GDM1 (cell line): ENCODE measurements at regions not wholly inside any gene's neighbourhood (a gene's known extent, or its start where the extent isn't known, plus 50 kb on each side); places are given as distances from the start of the nearest gene placed in this dataset.

Experiments
- DNase-seq: peaks from one replicate; lab custom pipeline; 2025; lab: John Stamatoyannopoulos, UW

DNA sequence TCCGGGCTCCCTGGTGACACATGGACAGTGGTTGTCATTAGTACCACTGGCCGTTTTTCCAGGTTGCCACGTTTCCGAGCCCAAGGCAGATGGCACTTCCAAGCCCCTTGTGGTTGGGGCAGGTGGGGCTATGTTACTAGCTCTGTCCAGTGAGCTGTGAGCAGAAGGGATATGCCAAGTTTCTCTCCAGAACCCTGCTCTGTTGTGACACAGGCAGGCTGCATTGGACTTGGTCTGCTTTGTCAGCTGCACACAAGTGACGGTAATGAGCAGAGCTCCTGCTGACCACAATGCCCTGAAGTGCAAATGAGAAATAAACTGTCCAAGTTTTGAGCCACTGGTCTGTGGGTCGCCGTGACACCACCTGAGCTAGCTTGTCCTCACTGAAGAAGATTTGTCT is 118.8 kb downstream of the GYPC start:
- no peak for DNase-seq

GRCh38 chr2:126775300-126775985 is 119.5 kb downstream of the GYPC start:
- no peak for DNase-seq

- no peak for DNase-seq
Observed at GRCh38 chr2:126776255-126776654, 120.3 kb downstream of the GYPC start.

DNA sequence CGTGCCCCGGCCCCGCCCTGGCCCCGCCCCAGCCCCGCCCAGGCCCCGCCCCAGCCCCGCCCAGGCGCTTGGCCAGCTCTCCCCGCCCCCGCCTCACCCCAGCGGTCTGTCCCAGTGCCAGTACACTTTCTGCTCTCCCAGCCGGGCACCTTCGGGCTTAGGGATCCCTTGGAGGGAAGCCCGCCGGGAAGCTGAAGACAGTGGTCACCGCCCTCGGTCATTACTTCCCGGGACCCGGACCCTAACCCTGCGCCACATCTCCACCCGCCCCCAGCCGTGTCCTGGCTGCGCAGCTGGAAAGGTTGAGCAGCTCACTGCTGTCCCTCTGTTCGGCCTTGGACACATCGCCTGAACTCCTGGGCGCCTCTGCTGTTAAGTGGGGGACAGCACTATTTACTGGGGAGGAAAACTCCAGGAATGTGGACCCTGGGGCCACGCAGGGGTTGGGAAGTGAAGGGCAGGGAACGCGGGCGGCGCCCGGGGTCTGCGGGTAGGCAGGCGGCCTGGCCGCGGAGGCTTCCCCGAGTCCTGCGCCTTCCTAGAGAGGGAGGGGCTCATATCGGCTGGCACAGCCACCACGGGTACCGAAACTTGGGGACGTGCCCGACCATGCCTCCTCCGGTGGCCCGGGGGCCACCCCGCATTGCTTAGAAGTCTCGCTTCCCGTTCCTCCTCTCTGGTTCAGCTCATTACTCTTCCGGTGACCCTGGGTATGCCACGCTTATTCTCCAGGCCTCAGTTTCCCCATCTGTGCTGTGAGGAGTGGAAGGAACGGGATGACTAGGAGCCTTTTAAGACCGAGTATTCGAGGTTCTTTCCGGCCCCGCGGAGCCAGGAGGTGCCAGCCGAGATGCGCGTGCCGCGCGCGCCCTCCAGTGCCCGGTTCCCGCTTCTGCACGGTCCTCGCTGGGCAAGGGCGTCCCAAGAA is 121.0 kb downstream of the GYPC start:
- DNase-seq = peak; percentile 74

- DNase-seq = no peak
Observed at GRCh38 chr2:126777620-126777978, 121.1 kb upstream of the TEX51 start.

DNA sequence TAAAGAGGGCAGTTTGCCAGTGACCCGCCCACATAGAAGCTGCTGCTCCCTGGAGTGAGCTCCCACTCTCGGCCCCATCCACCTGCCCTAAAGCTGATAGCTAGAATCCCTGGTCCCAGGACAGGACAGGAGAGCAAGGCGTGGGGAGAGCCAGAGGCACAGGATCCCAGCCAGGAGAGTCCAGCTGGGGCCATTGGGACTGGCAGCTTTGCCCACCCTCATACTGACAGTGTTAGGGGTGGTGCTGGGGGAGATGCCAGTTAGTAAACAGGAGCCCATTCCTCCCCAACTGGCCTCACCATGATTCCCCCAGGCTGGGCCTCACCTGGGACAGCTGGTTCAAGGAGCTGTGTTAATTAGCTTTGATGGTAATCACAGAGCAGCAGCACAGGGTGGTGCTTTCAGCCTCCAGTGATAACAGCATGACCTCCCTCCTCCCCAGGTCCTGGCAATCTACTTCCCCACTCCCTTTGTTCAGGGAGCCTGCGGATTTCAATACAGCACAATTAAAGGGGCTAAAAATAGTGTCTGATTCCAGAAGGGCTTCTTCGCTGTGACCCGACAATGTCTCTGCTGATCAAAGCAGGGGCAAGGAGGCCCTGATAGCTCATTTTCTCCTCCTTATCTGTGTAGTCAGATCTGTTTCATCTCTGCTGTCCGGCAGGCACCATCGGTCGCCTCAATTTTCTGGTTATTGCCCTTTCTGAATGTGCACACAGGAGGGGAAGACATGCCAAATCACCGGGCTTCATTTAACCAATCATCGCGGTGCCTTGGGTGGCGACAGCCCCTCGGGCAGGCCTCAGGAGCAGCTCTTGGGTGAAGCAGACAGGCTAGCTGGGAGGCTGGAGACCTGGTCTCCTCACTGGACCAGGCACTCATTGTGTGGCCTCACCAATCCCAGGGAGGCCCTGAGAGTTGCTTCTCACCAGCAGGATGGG is 119.9 kb upstream of the TEX51 start:
- no peak for DNase-seq

GRCh38 chr2:126781206-126781605 is 117.5 kb upstream of the TEX51 start:
- no peak for DNase-seq

- DNase-seq = no peak
Observed at GRCh38 chr2:126781806-126782205, 116.9 kb upstream of the TEX51 start.

GRCh38 chr2:126782648-126783047 is 116.0 kb upstream of the TEX51 start:
- DNase-seq = no peak

DNA sequence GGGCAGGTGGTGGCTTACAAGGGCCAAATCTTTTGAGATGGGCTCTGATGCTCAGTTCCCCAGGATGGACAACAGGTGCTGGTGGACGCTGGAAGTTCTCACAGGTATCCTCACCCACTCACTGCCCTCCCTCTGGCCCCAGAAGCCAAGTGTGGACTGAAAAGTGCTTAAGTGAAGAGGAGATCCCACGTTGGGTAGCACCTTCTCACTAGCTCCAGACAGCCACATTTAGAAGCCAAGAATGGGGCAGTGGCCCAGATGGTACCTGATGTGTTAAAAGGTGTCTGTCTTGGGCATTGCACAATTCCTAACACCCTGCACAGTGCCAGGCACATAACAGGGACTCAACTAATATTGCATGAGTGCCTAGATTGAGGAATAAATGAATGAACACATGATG is 115.3 kb upstream of the TEX51 start:
- DNase-seq = no peak

GRCh38 chr2:126784045-126784444 is 114.6 kb upstream of the TEX51 start:
- DNase-seq = no peak

GRCh38 chr2:126784621-126785020 is 114.1 kb upstream of the TEX51 start:
- no peak for DNase-seq

- no peak for DNase-seq
Observed at GRCh38 chr2:126785236-126785635, 113.5 kb upstream of the TEX51 start.

DNA sequence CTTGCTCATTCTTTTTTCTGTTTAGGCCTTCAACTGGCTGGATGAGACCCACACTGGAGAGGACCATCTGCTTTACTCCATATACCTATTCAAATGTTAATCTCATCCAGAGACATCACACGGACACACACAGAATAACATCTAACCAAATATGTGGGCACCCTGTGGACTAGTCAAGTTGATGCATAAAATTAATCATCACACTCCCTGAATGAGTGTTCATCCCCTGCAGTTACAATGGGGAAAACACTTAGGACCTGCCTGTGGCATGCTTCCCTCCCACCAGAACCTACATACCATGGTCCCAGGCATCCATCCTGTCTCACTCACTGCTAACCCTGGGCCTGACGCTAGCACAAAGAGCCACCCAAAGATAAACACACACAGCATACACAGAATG is 112.8 kb upstream of the TEX51 start:
- no peak for DNase-seq

DNA sequence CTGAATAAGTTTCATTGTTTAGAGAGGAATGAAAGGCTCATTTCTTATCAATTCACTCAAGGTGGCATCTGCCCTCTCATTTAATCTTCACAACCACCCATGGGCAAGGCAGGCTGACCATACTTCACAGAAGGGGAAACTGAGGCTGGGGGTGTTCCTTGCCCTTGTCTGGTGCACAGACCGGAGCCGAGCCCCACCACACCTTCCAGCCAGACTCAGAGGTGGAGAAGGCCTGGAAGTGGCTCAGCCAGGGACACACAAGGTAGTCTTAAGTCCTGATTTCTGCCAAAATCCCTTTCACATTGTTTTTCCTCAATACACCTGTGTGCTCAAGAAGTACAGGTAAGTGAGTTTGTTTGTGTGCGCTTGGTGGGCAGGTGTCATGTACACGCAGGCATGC is 111.9 kb upstream of the TEX51 start:
- no peak for DNase-seq

DNA sequence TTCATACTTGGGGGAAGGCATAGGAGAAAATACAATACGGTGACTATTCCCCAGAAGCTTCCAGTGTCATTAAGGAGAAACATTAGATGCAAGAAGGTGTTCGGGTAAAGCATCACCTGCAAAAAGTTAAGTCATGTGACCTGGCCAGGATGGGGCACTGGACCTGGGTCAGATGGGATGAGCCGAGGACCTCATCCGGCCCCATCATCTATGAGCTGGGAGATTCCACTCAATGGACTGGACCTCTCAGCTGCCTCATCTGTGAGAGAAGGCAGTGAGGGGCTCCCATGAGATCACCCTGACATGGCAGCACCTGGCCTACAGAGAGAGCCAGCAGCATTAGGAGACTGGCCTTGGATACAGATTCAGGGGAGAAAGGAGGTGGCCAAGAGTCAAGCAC is 111.4 kb upstream of the TEX51 start:
- no peak for DNase-seq

DNA sequence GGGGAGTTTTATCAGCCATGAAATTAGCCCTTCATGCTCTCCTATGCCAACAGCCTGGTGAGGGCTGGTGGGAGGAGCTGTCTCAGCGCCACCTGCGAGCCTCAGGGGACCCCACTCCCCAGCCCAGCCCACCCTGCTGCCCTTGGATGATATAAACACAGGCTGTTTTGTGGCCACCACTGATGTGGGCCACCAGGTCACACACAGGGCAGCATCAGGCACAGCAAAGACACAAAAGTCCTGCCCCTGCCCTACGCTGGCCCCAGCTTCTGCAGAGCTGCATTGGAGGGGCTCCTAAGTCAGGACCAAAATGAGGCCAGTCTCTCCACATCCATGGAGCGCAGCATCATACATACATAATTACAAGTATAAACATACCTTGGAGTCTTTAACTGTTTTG is 110.6 kb upstream of the TEX51 start:
- no peak for DNase-seq

DNA sequence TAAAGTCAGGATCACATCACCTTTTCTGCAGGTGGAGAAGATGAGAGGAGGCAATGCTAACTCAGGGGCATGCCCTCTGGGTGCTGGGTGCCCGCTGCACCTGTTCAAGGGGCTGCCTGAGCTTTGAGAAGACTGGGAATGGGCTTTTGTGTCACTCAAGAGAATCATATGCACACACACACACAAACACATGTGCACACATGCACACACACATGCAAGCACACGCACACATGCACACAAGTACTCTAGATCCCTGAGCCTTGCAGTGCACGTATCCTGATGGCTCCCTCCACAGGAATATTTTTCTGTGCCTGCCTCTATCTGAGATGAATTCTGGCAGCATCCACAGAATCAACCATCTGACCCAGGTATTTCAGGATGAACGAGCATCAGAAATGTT is 110.0 kb upstream of the TEX51 start:
- DNase-seq = no peak

DNA sequence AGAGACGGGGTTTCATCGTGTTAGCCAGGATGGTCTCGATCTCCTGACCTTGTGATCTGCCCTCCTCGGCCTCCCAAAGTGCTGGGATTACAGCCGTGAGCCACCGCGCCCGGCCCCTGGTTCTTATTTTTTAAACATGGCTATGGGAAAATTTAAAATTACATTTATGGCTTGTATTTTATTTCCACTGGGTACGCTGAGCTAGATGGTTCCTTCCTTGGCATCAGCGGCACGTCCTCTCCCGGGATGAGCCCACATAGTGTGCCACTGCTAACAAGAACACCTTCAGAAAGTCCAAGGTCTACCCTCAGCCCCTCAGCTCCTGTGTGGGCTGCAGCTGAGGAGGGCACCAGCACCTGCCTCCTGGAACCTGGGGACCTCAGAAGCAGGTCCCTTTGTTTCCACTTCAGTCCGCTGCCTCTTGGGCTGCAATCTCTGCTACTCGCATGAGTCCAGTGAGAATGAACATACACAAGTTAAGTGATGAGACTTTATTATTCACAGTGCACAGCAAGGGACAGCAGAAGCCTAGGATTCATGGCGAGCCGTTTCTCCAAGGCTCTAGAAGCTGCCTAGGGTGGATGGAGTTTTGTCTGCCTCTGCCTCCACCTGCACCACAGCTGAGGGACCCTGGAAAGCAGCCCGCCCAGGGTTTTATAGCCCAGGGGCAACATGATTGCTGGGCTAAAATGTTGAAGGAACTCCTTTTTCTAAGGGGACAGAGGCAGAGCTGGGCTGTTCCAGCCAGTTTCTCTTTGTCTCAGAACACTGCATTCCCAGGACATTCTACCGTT is 107.5 kb upstream of the TEX51 start:
- no peak for DNase-seq

DNA sequence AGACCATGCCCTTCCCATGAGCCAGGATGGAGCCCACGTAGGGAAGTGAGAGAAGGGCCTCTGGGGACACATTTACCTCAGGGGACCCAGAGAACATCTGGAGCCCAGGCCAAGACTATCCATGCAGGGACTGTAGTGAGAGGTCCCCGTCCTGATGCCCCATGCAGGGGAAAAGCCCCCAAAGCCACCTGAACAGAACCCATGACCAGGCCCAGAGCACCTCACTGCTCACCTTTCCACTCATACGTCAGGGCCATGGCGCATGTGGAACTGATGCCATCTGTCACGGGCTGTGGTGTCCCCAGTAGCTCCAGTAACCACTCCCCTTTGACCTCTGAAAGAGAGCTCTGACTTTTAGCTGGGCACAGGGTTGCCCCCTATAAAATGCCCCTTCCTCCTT is 106.5 kb upstream of the TEX51 start:
- DNase-seq = no peak

DNA sequence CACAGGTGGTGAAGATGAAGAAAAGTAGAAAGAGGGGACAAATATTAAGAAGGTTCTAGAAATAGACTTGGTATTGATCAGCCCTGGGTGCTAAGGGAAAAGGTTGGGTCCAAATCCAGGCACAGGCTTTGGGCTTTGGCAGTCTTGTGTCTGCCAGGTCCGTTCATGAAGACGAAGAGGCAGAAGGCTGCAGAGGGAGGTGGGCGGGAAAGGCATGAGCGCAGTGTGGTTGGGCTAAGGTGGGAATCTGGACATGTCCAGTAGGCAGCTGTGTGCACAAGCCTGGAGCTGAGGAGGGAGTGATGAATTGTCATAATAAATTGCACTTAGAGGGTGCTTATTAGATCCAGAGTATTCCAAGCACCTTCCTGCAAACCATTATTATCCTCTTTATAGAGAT is 105.7 kb upstream of the TEX51 start:
- no peak for DNase-seq
